ENCODE measurements at regions not wholly inside any gene's neighbourhood (a gene's known extent, or its start where the extent isn't known, plus 50 kb on each side); places are given as distances from the start of the nearest gene placed in this dataset.

GRCh38 chr13:22099585-22099984, 428.7 kb downstream of the FGF9 start:
- no peak for DNase-seq (ENCODE audit: low spot score)
- no peak for TF ChIP-seq CTCF (IDR thresholded peaks at IDR 0.05; ENCODE audit: extremely low read depth, insufficient read depth, missing control alignments)
- in situ Hi-C loops (cut with MboI; ENCODE audit: low pct_unique_long_range_greater_than_20kb, low sequenced_read_pairs, unreplicated experiment) = no loop called here

DNA sequence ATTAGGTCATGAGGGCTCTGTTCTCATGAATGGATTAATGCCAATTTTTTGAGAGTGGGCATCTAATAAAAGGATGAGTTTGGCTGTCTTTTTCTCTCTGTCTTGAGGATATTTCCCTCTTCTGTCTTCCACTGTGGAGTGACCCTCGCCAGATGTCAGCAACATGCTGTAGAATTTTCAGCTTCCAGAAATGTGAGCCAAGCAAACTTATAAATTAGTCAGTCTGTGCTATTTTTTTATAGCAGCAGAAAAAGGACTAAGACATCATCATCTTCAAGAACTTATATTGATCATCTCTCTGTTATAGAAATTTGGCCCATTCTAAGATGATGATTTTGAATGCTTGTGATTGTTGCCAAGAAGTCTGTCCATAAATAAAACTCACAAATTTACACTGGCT, 431.4 kb downstream of the FGF9 start:
- in situ Hi-C loops (cut with MboI; ENCODE audit: low pct_unique_long_range_greater_than_20kb, low sequenced_read_pairs, unreplicated experiment) = no loop called here
- TF ChIP-seq CTCF (IDR thresholded peaks at IDR 0.05; ENCODE audit: extremely low read depth, insufficient read depth, missing control alignments) = no peak
- DNase-seq (ENCODE audit: low spot score) = no peak

GRCh38 chr13:22103046-22104027, 432.5 kb downstream of the FGF9 start:
- no peak for DNase-seq (ENCODE audit: low spot score)
- TF ChIP-seq CTCF (IDR thresholded peaks at IDR 0.05; ENCODE audit: extremely low read depth, insufficient read depth, missing control alignments) = peak; percentile 18
- in situ Hi-C loops (cut with MboI; ENCODE audit: low pct_unique_long_range_greater_than_20kb, low sequenced_read_pairs, unreplicated experiment) = no loop called here

- TF ChIP-seq CTCF (IDR thresholded peaks at IDR 0.05; ENCODE audit: extremely low read depth, insufficient read depth, missing control alignments) = no peak
- in situ Hi-C loops (cut with MboI; ENCODE audit: low pct_unique_long_range_greater_than_20kb, low sequenced_read_pairs, unreplicated experiment) = no loop called here
- DNase-seq (ENCODE audit: low spot score) = no peak
Measured at GRCh38 chr13:22106058-22106457, 435.2 kb downstream of the FGF9 start.

GRCh38 chr13:22107549-22107948, 436.7 kb downstream of the FGF9 start:
- DNase-seq (ENCODE audit: low spot score) = no peak
- TF ChIP-seq CTCF (IDR thresholded peaks at IDR 0.05; ENCODE audit: extremely low read depth, insufficient read depth, missing control alignments) = no peak
- in situ Hi-C loops (cut with MboI; ENCODE audit: low pct_unique_long_range_greater_than_20kb, low sequenced_read_pairs, unreplicated experiment) = no loop called here

- no peak for DNase-seq (ENCODE audit: low spot score)
- no peak for TF ChIP-seq CTCF (IDR thresholded peaks at IDR 0.05; ENCODE audit: extremely low read depth, insufficient read depth, missing control alignments)
- in situ Hi-C loops (cut with MboI; ENCODE audit: low pct_unique_long_range_greater_than_20kb, low sequenced_read_pairs, unreplicated experiment) = no loop called here
Measured at GRCh38 chr13:22108283-22108942, 437.5 kb downstream of the FGF9 start.

Measured in GM13977 (cell line).